Right lobe of liver (tissue), 6 donors: ENCODE measurements at regions not wholly inside any gene's neighbourhood (a gene's known extent, or its start where the extent isn't known, plus 50 kb on each side); places are given as distances from the start of the nearest gene placed in this dataset.
"Not testable (repeated sequence)": the region's sequence is repeated elsewhere in the genome, so short reads cannot be mapped to it uniquely, and the experiment has no call there.

Experiments used
- ATAC-seq, 4 donors: fragments of 200-7000 bp; cut with Tn5 transposase; one replicate each; pipeline ENCODE4 v1.9.1; 2020; ENCODE audit warnings: mild to moderate bottlenecking in 4 of 4, moderate library complexity in 4 of 4
- DNase-seq, 3 donors: peaks; one replicate each; pipeline ENCODE4 v3.0.0-alpha.2; 2020
- H3K27ac ChIP-seq, 3 donors: fragments of 200-600 bp; one replicate each; pipeline ENCODE4 v1.8.0; 2022
- H3K27me3 ChIP-seq, 2 donors: fragments of 200-600 bp; one replicate each; pipeline ENCODE4 v1.8.0; 2022
- H3K36me3 ChIP-seq, 4 donors: fragments of 200-600 bp; sonication (generic) in 1 of 4; one replicate each; pipeline versions ENCODE4 v1.5.1 to v1.8.0; 2017 to 2022; ENCODE audit warnings: control low read depth in 1 of 4
- H3K4me1 ChIP-seq, 4 donors: fragments of 200-600 bp; sonication (generic) in 1 of 4; one replicate each; pipeline versions ENCODE4 v1.5.1 to v1.8.0; 2017 to 2022; ENCODE audit warnings: control low read depth in 1 of 4
- H3K4me3 ChIP-seq, 3 donors: fragments of 200-600 bp; one replicate each; pipeline ENCODE4 v1.8.0; 2022
- H3K9me3 ChIP-seq, 4 donors: fragments of 200-600 bp; sonication (generic) in 1 of 4; one replicate each; pipeline versions ENCODE4 v1.5.1 to v1.8.0; 2017 to 2022; ENCODE audit warnings: control low read depth in 1 of 4
- POLR2A ChIP-seq: fragments of 450-650 bp; IDR thresholded peaks from one replicate; pipeline ENCODE4 v1.6.1; 2017; ENCODE audit warnings: antibody characterized with exemption, mild to moderate bottlenecking
- WGBS: methylation state at CpG from one replicate; pipeline ENCODE4 v1.1.6; 2018; ENCODE audit warnings: low coverage, low lambda C conversion rate; ENCODE audit not compliant: insufficient coverage; ENCODE audit errors: missing lambda C conversion rate; 5-methylcytosine and 5-hydroxymethylcytosine counted together
- intact Hi-C, 2 donors: fragments of 100-400 bp; cut with DNase I; formaldehyde crosslinking; loops; one replicate each; pipeline versions ENCODE4 v1.11.2 to v1.14.1; 2022
- TF ChIP-seq, protein P1 (sequence below), 4 donors: fragments of 200-600 bp in 3 of 4; fragments of 450-650 bp in 1 of 4; IDR thresholded peaks; one replicate each; pipeline versions ENCODE4 v1.5.1 to v1.8.0; 2016 to 2022; ENCODE audit warnings: antibody characterized with exemption in 4 of 4, mild to moderate bottlenecking in 2 of 4
- donor health status: DM: no; HTN: yes; CAD: no.
- donor health status: DM: no; HTN: no; CAD: no.
- donor health status: DM: no; HTN: no; CAD: no.
- donor health status: DM: no; HTN: yes; CAD: no.
- donor health status: DM: no; HTN: yes; CAD: no.

DNA sequence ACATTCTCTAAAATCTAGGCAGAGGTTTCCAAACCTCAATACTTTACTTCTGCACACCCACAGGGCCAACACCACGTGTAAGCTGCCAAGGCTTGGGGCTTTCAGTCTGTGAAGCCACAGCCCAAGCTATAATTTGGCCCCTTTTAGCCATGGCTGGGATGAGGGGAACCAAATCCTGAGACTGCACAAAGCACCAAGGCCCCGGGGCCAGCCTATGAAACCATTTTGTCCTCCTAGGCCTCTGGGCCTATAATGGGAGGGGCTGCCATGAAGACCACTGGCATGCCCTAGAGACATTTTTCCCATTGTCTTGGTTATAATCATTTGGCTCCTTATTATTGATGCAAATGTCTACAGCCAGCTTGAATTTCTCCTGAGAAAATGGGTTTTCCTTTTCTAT, 513.0 kb upstream of the ADGRB3 start:
- Histone ChIP-seq H3K27me3 (no peaks in the 10 kb centered on the region), H3K27ac (no peak overlapping the region), H3K4me3 (no peak overlapping the region), H3K36me3 (no peaks in the 10 kb centered on the region), H3K9me3 (no peaks in the 10 kb centered on the region), H3K4me1 (no peaks in the 10 kb centered on the region)
- no peak for TF ChIP-seq POLR2A
- TF ChIP-seq, protein P1, sequence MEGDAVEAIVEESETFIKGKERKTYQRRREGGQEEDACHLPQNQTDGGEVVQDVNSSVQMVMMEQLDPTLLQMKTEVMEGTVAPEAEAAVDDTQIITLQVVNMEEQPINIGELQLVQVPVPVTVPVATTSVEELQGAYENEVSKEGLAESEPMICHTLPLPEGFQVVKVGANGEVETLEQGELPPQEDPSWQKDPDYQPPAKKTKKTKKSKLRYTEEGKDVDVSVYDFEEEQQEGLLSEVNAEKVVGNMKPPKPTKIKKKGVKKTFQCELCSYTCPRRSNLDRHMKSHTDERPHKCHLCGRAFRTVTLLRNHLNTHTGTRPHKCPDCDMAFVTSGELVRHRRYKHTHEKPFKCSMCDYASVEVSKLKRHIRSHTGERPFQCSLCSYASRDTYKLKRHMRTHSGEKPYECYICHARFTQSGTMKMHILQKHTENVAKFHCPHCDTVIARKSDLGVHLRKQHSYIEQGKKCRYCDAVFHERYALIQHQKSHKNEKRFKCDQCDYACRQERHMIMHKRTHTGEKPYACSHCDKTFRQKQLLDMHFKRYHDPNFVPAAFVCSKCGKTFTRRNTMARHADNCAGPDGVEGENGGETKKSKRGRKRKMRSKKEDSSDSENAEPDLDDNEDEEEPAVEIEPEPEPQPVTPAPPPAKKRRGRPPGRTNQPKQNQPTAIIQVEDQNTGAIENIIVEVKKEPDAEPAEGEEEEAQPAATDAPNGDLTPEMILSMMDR (IDR thresholded peaks at IDR 0.05), result no peak
- no peak for DNase-seq
- intact Hi-C loops, result no loop called here
- ATAC-seq, result no peak
- 33% methylated on average over 2 of the region's 2 CpGs for WGBS

DNA sequence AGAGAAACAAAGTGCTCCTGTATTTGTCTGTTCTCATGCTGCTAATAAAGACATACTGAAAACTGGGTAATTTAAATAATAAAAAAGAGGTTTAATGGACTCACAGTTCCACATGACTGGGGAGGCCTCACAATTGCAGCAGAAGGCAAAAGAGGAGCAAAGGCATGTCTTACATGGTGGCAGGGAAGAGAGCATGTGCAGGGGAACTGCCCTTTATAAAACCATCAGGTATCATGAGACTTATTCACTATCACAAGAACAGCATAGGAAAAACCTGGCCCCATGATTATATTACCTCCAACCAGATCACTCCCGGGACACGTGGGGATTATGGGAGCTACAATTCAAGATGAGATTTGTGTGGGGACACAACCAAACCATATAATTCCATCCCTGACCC, 514.1 kb upstream of the ADGRB3 start:
- H3K27me3 ChIP-seq, H3K27ac ChIP-seq, DNase-seq, H3K36me3 ChIP-seq, intact Hi-C loops, H3K4me3 ChIP-seq, ATAC-seq, H3K4me1 ChIP-seq, H3K9me3 ChIP-seq: not testable (repeated sequence)
- WGBS, result 52% methylated on average over 2 of the region's 2 CpGs

DNA sequence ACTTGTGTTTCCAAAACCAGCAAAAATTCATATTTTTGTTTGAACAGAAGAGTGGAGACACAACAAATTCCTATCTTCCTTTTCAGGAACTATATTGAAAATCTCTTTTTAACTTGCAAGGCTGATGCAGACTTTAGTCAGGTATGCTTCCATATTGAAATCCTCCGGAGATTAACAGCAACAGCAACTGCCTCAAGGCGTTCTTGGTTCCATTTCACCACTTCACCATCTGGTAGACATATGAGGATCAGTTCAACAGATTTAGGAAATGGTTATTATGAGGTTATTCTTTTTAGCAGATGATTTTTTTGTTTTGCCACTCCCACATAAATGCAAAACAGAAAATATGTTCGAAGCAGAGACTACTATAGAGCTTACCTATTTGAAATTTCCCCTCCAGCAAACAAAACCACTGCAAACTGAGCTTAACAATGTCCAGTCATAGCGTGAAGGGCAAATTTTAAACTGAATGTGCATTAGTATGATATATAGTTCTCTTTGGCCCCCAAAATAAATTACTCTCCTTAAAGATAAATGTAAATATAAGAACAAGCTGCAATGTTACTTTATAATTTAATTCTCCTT, 520.5 kb upstream of the ADGRB3 start:
- ATAC-seq (no peak), DNase-seq (no peak)
- no peaks in the 10 kb centered on the region for H3K36me3 ChIP-seq
- TF ChIP-seq, protein P1 (IDR thresholded peaks at IDR 0.05), result no peak
- TF ChIP-seq POLR2A, result no peak
- WGBS, result 52% methylated on average over 4 of the region's 4 CpGs
- H3K4me1 ChIP-seq, result no peaks in the 10 kb centered on the region
- no peaks in the 10 kb centered on the region for H3K9me3 ChIP-seq
- intact Hi-C loops, result no loop called here
- no peaks in the 10 kb centered on the region for H3K27me3 ChIP-seq
- H3K27ac ChIP-seq, result no peak overlapping the region
- H3K4me3 ChIP-seq, result no peak overlapping the region

DNA sequence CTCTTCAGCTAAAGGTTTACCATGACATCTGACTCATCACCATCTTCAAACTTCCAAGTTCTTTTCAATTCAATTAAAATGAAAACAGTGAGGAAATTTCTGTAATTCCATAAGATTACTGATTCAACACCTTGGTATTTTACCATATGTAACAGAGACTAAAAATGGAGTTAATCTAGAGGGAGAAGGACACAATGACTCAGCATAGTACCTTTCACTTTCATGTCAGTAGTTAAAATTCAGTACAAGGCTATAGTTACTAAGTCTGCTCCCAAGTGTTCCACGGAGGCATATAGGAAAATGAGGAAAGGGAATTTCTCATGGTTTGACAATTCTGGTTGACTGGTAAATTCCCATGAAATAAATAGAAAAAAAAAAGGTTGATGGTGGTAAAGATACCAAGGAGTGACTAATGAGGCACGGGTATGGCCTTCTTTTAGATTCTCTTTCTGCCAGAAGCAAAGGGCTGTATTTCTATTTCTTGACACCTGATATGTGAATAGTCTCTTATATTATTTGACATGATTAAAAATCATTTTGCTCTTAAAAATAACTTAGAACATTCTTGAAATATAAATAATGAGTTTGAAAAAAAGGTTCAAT, 526.7 kb upstream of the ADGRB3 start:
- Histone ChIP-seq H3K4me1 (no peaks in the 10 kb centered on the region), H3K27me3 (no peaks in the 10 kb centered on the region), H3K9me3 (no peaks in the 10 kb centered on the region), H3K4me3 (no peak overlapping the region), H3K36me3 (no peaks in the 10 kb centered on the region), H3K27ac (no peak overlapping the region)
- intact Hi-C loops, result no loop called here
- DNase-seq, result no peak
- 44% methylated on average over 2 of the region's 2 CpGs for WGBS
- TF ChIP-seq, protein P1 (IDR thresholded peaks at IDR 0.05), result no peak
- no peak for TF ChIP-seq POLR2A
- ATAC-seq, result no peak

DNA sequence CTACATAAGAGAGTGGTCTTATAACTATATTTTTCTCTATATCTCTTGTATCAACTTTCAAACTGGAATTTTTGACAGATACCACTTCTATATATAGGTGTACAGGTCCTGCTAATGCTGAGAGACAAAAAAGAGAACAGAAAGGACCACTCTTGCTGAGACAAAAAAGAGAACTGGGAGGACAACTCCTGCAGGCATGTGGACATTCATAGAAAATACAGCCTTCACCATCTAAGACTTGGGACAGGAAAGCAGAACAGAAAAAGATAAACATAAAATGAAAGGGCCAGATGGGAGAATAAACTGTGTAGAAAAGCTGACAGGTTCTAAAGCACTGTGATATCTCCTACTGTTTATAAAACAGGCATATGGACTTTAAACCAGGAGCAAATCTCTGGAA, 541.0 kb upstream of the ADGRB3 start:
- intact Hi-C loops, result no loop called here
- Histone ChIP-seq H3K4me3 (no peak overlapping the region), H3K4me1 (no peaks in the 10 kb centered on the region), H3K9me3 (no peaks in the 10 kb centered on the region), H3K27ac (no peak overlapping the region), H3K36me3 (no peaks in the 10 kb centered on the region), H3K27me3 (no peaks in the 10 kb centered on the region)
- DNase-seq (no peak), ATAC-seq (no peak)
- no peak for TF ChIP-seq POLR2A
- TF ChIP-seq, protein P1 (IDR thresholded peaks at IDR 0.05), result no peak
